Lung (tissue), 11 donors: ENCODE measurements at regions not wholly inside any gene's neighbourhood (a gene's known extent, or its start where the extent isn't known, plus 50 kb on each side); places are given as distances from the start of the nearest gene placed in this dataset.

Source experiments
- ATAC-seq: fragments of 200-7000 bp; cut with Tn5 transposase; one replicate; pipeline ENCODE4 v1.9.1; 2020; ENCODE audit warnings: moderate number of reproducible peaks; ENCODE audit not compliant: insufficient read depth, low FRiP score
- DNase-seq, 3 donors: peaks; one replicate each; pipeline ENCODE4 v3.0.0-alpha.2; 2013 to 2017
- H3K27ac ChIP-seq, 2 donors: one replicate each; pipeline ENCODE4 v1.5.1; 2013; ENCODE audit warnings: mild to moderate bottlenecking in 2 of 2, moderate library complexity in 2 of 2, control low read depth in 1 of 2, inconsistent platforms in 1 of 2, low read depth in 1 of 2, low read length in 1 of 2
- H3K27me3 ChIP-seq, 3 donors: one replicate each; pipeline ENCODE4 v1.5.1; 2013; ENCODE audit warnings: low read length in 2 of 3; ENCODE audit not compliant: control insufficient read depth in 3 of 3, insufficient read depth in 3 of 3
- H3K36me3 ChIP-seq, 4 donors: one replicate each; pipeline ENCODE4 v1.5.1; 2013; ENCODE audit warnings: low read length in 4 of 4, mild to moderate bottlenecking in 1 of 4, moderate library complexity in 1 of 4; ENCODE audit not compliant: control insufficient read depth in 4 of 4, insufficient read depth in 4 of 4
- H3K4me1 ChIP-seq, 5 donors: one replicate each; pipeline ENCODE4 v1.5.1; 2013; ENCODE audit warnings: low read length in 5 of 5, mild to moderate bottlenecking in 2 of 5, moderate library complexity in 1 of 5; ENCODE audit not compliant: control insufficient read depth in 5 of 5, insufficient read depth in 5 of 5
- H3K4me3 ChIP-seq: one replicate; pipeline ENCODE4 v1.5.1; 2013; ENCODE audit warnings: mild to moderate bottlenecking, control low read depth, moderate library complexity
- H3K9ac ChIP-seq, 2 donors: one replicate each; pipeline ENCODE4 v1.5.1; 2013; ENCODE audit warnings: low read length in 2 of 2, control low read depth in 1 of 2; ENCODE audit not compliant: insufficient read depth in 1 of 2
- H3K9me3 ChIP-seq, 4 donors: one replicate each; pipeline ENCODE4 v1.5.1; 2013; ENCODE audit warnings: low read length in 3 of 4, mild to moderate bottlenecking in 1 of 4, moderate library complexity in 1 of 4; ENCODE audit not compliant: control insufficient read depth in 4 of 4, insufficient read depth in 3 of 4
- CTCF ChIP-seq: IDR thresholded peaks from 2 replicates; pipeline ENCODE4 v1.5.1; 2012; ENCODE audit warnings: mild to moderate bottlenecking; ENCODE audit errors: control extremely low read depth, extremely low read depth
- WGBS, 2 donors: extraction: QIAGEN DNeasy Blood & Tissue Kit; methylation state at CpG; one replicate each; pipeline ENCODE4 v1.1.7; 2013; 5-methylcytosine and 5-hydroxymethylcytosine counted together
- donor health status: control.
- donor health status: control.
- donor health status: Bipolar disorder and iron deficiency.
- donor health status: healthy.
- donor health status: DM: yes; HTN: yes; CAD: no.

GRCh38 chr13:103941506-103942140 lies 875.4 kb upstream of the SLC10A2 start:
- H3K9me3 ChIP-seq: peaks cover 0 to 5% (median under 1%) of the 10 kb centered on the region in 4 donors

GRCh38 chr13:103935117-103935516 lies 868.9 kb upstream of the SLC10A2 start:
- Histone ChIP-seq H3K4me1 (no peaks in the 10 kb centered on the region), H3K27ac (no peak overlapping the region), H3K36me3 (no peaks in the 10 kb centered on the region), H3K4me3 (no peak overlapping the region), H3K27me3 (no peaks in the 10 kb centered on the region), H3K9me3 (peaks cover 0 to 5% (median 4%) of the 10 kb centered on the region in 4 donors), H3K9ac (no peak overlapping the region)
- 83 to 92% methylated on average over 4 of the region's 4 CpGs for WGBS, 2 donors
- no peak for ATAC-seq
- no peak for DNase-seq
- no peak for TF ChIP-seq CTCF

More at GRCh38 chr13:103941506-103942140, 875.4 kb upstream of the SLC10A2 start:
- Histone ChIP-seq H3K4me3 (no peak overlapping the region), H3K27me3 (no peaks in the 10 kb centered on the region), H3K4me1 (peaks cover 0 to 5% (median 0%) of the 10 kb centered on the region in 5 donors), H3K9ac (no peak overlapping the region), H3K27ac (no peak overlapping the region), H3K36me3 (no peaks in the 10 kb centered on the region)
- WGBS, 2 donors: 57 to 78% methylated on average over 1 of the region's 1 CpG
- ATAC-seq (no peak), DNase-seq (peak in 2 of 3 donors; percentile 18 to 50)
- TF ChIP-seq CTCF: no peak

GRCh38 chr13:103931885-103932284 lies 865.7 kb upstream of the SLC10A2 start:
- H3K9ac ChIP-seq: no peak overlapping the region
- 95 to 96% methylated on average over 12 of the region's 12 CpGs for WGBS, 2 donors
- no peak for ATAC-seq

More at GRCh38 chr13:103931885-103932284, 865.7 kb upstream of the SLC10A2 start:
- H3K27ac ChIP-seq: no peak overlapping the region
- no peak overlapping the region for H3K4me3 ChIP-seq
- DNase-seq: no peak
- H3K36me3 ChIP-seq: no peaks in the 10 kb centered on the region
- H3K4me1 ChIP-seq: no peaks in the 10 kb centered on the region
- H3K27me3 ChIP-seq: no peaks in the 10 kb centered on the region
- H3K9me3 ChIP-seq: peaks cover 0 to 3% (median 1%) of the 10 kb centered on the region in 4 donors
- TF ChIP-seq CTCF: no peak
